Myocyte (in vitro differentiated cells): ENCODE measurements at regions not wholly inside any gene's neighbourhood (a gene's known extent, or its start where the extent isn't known, plus 50 kb on each side); places are given as distances from the start of the nearest gene placed in this dataset.
"Not testable (repeated sequence)": the region's sequence is repeated elsewhere in the genome, so short reads cannot be mapped to it uniquely, and the experiment has no call there.

Experiments
- DNase-seq: peaks from one replicate; pipeline ENCODE4 v3.0.0-alpha.2; 2012; ENCODE audit warnings: low read depth

- no peak for DNase-seq
These were observed 393.1 kb downstream of the SMOC2 start for GRCh38 chr6:168834042-168834587.

- no peak for DNase-seq
These were observed 387.8 kb downstream of the SMOC2 start for GRCh38 chr6:168828800-168829199.

- no peak for DNase-seq
These were observed 387.1 kb downstream of the SMOC2 start for GRCh38 chr6:168828035-168828434.

- no peak for DNase-seq
These were observed 386.5 kb downstream of the SMOC2 start for GRCh38 chr6:168827586-168827871.

- DNase-seq, result no peak
These were observed 386.0 kb downstream of the SMOC2 start for GRCh38 chr6:168826726-168827585.

- no peak for DNase-seq
These were observed 385.1 kb downstream of the SMOC2 start for GRCh38 chr6:168826078-168826390.

- DNase-seq, result no peak
These were observed 384.5 kb downstream of the SMOC2 start for GRCh38 chr6:168825226-168826077.

GRCh38 chr6:168823397-168824212 is 382.6 kb downstream of the SMOC2 start:
- DNase-seq, result no peak

GRCh38 chr6:168822376-168822775 is 381.4 kb downstream of the SMOC2 start:
- DNase-seq, result no peak

GRCh38 chr6:168819546-168819945 is 378.6 kb downstream of the SMOC2 start:
- DNase-seq, result no peak

GRCh38 chr6:168817558-168818159 is 376.7 kb downstream of the SMOC2 start:
- DNase-seq, result no peak

- no peak for DNase-seq
These were observed 374.2 kb downstream of the SMOC2 start for GRCh38 chr6:168815229-168815628.

GRCh38 chr6:168808232-168808631 is 367.2 kb downstream of the SMOC2 start:
- no peak for DNase-seq

GRCh38 chr6:168804331-168804730 is 363.3 kb downstream of the SMOC2 start:
- no peak for DNase-seq

- DNase-seq, result no peak
These were observed 362.9 kb downstream of the SMOC2 start for GRCh38 chr6:168803874-168804273.

GRCh38 chr6:168799067-168799466 is 358.1 kb downstream of the SMOC2 start:
- DNase-seq, result no peak

- no peak for DNase-seq
These were observed 355.1 kb downstream of the SMOC2 start for GRCh38 chr6:168796106-168796505.

- DNase-seq, result not testable (repeated sequence)
These were observed 354.6 kb downstream of the SMOC2 start for GRCh38 chr6:168795611-168796010.

- no peak for DNase-seq
These were observed 353.5 kb downstream of the SMOC2 start for GRCh38 chr6:168794491-168794890.

GRCh38 chr6:168793649-168794048 is 352.7 kb downstream of the SMOC2 start:
- DNase-seq, result no peak

GRCh38 chr6:168791917-168792316 is 350.9 kb downstream of the SMOC2 start:
- DNase-seq, result no peak
